GM04504 (cell line): ENCODE measurements at regions not wholly inside any gene's neighbourhood (a gene's known extent, or its start where the extent isn't known, plus 50 kb on each side); places are given as distances from the start of the nearest gene placed in this dataset.

ENCODE experiments used
- DNase-seq: peaks from one replicate; pipeline ENCODE4 v3.0.0-alpha.2; 2012; ENCODE audit warnings: low read depth

DNA sequence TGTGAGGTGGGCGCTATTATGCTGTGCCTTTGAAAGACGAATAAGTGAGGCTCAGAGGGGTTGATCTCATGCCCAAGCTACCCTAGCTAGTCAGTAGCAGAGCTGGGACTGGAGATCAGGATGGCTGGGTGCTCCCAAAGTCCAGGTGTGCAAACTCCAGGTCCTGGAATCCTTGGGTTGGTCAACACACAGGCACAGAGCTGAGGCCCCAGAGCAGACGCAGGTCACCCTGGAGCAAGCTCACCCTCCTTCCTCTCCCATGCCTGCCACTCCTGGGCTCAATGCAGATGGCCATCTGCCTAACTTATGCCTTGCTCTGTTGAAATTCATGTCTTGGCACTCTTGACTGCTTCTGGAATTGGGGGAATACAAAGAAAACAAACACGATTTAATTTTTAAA, 587.2 kb downstream of the PTPRU start:
- no peak for DNase-seq

DNA sequence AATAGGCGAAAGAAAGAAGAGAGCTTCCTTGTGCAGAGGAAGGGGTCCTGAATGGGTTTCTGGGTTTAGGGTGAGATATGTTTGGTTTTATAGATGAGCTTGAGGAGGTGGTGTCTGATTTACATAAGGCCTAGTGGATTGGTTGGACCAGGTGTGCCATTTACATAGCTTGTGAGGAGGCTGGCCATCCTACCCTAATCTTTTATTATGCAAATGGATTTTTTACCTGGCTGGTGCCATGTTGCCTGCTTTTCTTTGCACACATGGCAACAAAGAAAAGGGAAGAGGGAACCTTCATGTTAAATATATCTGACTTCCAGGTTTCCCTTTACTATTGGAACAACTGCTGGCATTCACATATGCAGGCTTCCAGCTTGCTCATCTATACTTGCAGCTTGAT, 585.3 kb downstream of the PTPRU start:
- no peak for DNase-seq

DNA sequence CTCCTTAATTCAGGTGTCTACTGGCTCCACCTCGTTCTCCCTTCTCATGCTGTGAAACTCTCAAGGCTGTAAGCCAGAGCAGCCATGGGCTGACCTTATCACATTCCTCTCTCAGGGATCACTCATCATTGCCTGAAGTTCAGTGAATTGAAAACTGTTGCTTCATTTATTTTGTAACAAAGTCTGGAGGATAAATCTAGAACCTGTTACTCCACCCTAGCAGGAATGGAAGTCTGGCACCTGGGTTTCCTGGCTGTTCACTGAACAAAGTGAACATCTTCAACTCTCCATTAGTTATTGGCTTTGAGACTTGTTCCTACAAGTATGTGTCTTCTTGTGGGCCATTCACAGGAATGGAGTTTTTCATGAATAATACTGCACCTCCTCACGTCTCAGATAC, 584.1 kb downstream of the PTPRU start:
- DNase-seq, result no peak

DNA sequence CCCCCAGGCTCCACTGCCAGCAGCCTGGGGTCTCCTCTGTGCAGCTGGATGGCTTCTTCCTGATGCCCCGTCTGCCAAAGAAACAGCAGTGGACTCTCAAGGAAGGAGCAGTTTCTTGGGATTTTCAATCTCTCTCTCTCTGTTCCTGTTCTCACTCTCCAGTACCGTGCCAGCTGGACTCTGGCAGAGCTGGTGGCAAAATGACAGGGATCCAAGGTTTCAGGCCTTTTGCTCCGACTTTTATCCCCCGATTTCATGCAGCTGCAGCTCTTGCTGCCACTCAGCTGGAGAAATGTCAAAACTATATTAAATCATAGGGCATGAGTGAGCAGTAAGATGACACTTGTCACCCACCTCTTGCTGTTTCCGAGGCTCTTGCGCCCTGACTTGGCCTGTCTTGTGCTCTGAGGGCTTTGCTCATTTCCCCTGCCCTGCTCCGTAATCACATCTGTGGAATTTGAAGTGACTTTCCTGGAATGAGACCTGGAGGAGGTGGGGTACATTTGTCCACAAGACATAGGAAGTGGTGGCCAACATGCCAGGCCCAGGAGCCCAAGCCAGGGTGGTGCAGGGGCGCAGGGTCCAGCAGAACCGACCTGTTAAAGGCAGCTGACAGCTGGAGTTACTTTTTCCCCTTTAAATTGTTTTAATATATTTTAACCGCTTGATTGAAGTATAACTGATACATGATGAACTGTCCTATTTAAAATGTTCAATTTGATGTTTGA, 576.2 kb downstream of the PTPRU start:
- DNase-seq, result no peak

DNA sequence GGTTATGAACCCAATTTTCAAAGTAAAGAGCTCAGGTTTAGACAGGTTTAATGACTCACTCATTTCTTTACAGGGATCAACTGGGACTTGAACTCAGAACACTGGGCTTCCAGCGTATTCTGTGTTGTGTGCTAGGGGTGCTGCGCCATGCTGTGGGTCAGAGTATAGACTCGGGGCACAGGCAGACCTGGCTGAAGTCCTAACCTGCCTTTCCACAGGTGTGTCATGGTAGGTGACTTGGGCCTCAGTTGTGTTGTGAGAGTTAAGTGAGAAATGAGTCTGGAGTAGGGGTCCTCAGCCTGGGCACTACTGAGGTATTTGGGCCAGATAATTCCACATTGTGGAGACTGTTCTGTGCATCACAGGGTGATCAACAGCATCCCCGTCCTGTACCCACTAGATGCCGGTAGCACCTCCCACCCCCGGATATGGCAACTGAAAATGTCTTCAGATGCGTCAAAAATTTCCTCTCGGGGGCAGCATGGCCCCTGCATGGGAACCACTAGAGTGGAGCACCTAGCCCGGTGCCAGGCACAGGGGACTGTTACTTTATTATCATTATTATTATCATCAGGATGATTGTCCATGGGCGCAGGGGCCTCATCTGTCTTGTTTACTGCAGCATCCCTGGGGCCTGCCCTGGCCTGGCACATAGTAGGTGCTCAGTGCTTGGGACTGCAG, 575.5 kb downstream of the PTPRU start:
- DNase-seq, result no peak

DNA sequence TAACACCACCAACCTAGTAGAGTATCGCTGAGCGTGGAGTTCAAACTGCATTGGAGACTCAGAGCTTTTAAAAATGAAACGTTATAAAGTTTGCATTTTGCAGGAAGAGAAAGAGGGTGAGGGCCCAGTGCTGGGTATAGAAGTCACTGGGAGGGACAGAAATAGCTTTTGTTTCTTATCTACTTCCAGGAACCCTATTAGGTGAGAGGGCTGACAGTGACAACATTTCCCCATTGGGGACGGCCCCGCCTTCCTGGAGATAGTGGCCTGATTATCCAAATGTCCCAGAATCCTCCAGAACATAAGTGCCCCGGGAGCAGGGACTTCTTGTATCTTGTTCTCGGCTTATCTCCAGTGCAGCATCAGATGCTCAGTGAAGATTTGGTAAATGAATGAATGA, 574.9 kb downstream of the PTPRU start:
- DNase-seq, result no peak

DNA sequence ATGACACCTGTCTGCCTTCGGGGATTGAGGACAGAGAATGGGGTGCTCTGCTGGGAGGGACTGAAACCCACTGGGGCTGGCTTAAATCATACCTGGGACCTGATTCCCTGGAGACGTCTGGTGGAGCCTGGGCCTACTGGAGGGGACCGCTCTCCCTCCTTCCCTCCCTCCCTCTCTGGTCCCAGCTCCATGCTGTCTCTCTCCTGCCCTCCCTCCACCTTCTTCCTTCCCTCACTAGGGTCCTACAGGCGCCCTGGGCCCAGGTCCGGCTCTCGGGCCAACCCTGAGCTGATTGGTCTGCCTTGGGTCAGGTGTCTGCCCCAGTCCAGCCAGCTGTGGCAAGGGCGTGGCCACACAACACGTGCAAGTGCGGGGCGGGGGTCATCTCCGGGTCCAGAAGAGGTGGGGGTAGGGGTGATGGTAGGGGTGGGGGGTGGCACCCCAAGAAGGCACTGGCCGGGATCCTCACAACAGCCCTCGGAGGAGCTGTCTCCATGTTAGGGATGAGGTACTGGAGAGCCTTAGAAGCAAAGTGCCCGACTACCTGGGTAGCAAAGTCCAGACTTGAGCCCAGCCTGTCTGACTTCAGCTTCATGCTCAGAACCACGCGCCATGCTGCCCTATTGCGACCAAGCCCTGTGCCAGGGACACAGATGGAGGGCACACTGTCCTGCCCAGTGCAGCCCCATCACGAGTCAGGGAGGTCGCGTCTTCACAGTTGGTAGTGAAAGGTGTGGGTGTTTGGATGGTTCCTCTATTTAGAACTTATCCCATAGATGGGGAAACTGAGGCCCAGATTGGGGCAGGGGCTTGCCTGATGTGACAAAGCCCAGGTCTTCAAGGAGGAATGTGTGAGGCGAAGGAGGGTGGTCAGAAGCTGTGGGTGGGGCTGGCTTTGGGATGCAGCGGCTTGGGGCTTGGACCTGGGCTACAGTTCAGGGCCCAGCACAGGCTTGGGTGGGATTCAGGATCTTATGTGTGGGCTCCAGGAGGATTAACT, 574.1 kb downstream of the PTPRU start:
- DNase-seq, result no peak

DNA sequence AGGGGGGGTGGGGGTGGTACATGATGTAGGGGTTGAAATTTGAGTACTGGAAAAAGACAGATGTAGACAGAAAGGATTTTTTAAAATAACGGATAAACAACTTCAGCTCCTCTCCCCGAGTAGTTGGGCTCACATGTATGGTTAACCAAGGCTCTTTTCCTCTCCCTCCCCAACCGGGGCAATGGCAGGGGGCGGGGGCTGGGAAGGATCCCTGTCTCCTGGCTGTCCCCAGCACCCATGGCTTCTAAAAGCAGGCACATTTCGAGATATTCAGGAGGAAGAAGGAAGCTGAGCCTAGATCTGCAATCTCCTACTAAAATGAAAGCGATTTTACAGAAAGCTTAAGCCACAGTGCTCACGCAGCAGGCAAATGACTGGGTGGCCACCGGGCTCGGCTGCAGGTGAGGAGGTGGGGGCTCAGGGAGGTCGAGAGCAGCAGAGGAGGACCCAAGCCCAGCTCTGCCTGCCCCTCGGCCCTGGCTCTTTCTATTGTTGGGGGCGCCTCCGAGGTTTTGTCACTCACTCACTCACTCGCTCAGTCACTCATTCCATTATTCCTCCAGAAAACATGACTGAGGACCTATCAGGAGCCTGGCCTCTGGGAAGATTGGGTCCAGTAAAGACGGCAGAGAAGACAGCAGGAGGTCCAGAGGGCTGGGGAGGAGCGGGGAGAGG, 573.3 kb downstream of the PTPRU start:
- no peak for DNase-seq

DNA sequence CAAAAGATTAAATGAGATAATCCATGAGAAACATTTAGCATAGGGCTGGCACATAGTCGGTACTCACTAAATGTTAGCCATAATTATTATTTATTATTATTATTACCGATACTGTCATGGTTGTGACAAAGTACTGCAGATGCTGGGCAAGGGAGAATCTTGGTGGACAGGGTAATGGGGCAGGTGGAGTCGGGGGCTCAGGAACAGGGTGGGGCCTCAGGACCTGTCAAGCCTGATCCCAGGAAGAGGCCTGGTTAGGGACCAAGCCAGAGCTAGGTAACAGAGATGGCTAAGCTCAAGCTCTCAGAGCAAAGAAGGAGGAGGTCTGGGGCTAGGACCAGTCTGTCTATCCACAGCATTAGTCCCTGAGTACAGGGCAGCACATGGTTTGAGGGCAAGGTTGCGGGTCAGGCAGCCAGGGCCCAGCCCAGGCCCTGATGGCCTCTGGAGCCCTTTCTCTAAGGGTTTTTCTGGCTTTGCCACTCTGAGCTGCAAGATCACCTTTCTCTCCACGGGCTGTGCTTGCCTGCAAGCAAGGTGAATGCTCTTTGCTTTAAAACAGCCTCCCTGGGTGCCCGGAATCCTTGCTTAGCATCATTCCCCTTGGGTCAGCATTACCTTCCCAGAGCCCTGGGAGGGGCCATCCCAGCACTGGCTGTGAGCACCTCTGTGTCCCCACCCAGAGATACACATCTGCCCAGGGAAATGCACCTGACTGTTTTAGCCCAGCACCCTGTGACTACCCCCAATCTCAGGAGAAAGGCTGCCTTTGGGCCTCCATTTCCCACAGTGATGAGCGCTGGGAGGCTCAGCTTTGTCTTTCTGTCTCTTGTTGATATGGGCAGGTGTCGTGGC, 572.0 kb downstream of the PTPRU start:
- no peak for DNase-seq

DNA sequence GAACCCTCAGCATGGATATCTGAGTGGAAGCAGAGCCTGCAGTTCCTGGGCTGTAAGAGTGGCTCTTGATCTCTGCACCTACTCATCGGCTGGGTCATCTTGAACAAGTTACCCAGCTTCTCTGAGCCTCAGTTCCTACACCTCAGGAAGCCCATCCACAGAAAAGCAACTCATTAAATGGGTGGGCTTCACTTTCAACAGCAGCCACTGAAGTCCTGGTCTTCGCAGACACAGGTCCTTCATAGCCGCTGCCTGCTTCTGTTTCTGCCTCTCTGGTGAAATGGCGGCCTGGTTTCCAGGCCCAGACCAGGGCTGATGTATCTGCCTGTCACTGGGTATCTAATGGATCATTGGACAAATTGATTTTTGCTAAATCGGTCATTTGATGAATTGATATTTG, 571.4 kb downstream of the PTPRU start:
- DNase-seq, result no peak

DNA sequence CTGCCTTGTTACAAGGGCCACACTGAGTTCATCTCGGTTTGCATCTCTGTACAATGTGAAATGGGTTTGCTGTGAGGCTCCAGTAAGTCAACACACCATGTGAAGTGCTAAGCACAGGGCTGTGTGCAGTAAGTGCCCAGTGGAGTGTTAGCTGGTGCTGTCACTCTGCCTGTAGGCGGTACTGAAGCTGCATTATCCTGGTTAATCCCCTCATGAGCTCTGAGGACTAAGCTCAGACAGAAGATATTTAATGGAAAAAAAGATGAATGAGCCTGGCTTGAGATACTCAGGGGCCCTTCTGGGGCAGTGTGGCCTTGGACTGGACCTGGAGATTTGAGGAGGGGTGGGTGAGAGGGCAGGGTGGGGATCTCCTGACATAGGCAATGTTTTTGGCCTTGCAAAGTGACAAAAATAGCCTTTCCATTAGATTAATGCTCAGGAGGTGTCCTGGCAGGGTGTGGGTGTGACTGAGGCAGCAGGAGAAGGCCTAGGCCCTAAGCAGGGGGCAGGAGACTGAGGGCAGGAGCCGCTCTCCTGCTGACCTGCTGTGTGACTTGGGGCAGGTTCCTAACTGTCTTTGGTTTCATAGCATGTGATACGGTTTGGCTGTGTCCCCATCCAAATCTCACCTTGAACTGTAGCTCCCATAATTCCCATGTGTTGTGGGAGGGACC, 570.5 kb downstream of the PTPRU start:
- DNase-seq, result no peak

DNA sequence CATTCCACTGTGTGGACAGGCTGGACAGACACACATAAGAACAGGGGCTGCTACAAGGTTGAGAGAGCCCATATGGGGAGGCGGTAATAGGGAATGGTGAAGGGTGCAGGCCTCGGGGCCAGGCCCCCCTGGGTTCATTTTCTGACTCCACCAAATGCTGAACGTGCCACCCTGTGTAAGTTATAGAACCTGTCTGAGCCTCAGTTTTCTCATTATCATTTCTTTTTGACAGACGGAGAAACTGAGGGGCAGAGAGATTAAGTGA, 569.5 kb downstream of the PTPRU start:
- no peak for DNase-seq

DNA sequence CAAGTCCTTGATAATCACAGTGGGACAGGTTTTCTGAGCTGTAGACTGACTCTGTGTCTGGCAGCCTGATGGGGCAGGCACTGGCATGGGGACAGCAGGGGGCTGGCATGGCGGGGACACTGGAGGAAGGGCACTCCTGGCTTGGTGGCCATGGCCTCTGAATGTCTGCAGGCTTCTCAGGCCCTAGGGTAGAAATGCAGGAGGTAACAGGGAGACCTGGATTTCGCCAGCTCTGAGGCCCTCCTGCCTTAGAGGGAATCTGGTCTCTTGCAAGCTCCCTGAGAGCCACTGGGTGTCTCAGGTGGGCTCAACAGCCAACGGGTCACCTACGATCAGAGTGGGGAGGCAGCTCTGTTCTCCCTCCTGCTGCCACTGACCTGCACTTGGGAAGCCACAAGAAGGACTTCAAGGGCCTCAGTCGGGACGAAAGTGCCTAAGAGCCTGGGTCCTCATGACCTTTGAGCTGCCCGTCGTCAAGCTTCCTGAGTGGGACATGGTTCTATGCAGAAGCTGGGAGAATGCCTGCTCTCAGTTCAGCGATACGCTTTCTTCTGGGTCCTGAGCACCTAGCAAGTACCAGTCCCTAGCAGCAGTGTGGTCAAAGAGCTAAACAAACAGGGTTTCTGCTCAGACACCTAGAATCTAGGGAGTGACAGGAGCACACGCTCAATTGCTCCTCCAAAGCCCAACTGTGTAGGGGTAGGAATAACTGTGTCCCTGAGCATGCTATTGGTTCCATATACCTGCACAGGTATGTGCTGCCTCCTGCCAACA, 569.0 kb downstream of the PTPRU start:
- DNase-seq, result no peak

DNA sequence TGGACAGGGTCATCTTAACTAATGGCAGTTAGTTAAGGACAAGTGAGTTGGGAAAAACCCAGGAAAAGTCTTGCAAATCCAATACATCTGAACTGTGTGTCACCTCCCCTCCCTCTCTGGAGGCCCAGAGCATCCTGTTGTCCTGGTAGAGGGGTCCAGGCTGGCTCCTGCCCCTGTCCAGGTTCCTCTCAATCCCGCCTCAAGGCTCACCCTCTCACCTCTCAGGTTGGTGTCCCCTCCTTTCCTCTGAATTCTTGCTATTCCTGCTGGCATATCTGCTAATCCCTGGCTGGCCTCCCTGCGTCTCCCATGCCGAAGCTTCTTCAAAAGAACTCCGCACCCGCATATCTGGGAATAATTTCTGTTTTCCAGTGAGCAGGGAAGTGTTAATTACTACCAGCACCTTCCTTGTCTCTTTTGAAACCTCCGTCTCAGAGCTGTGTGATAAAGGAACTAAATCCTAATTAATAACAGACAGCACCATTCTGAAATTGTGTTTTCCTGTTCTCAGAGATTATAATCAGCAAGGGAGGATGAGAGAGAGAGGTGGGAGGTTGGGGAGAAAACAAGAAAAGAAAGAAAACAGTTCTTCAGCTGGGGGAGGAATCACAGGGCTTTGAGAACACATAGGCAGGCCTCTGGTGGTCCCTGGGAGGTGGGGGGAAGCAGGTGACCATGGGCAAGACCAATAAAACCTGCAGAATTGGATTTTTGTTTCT, 568.0 kb downstream of the PTPRU start:
- no peak for DNase-seq

DNA sequence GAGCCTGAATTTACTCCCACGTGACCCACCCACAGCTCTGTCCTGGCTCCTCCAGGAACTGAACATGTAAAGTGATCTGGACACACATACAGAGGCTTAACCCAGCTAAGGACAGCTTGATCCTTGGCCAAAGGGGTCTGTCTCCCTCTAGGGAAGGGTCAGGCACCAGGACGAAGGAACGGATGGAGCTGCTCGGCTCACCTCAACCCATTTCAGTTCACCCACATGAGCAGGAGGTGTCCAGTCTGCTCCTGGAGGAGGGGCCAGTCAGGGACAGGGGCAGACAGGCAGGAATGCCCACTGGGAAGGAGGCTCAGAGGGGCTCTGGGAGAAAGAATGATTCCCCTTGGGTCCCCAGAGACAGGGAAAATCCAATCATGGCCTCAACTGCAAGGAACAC, 567.2 kb downstream of the PTPRU start:
- DNase-seq, result no peak

DNA sequence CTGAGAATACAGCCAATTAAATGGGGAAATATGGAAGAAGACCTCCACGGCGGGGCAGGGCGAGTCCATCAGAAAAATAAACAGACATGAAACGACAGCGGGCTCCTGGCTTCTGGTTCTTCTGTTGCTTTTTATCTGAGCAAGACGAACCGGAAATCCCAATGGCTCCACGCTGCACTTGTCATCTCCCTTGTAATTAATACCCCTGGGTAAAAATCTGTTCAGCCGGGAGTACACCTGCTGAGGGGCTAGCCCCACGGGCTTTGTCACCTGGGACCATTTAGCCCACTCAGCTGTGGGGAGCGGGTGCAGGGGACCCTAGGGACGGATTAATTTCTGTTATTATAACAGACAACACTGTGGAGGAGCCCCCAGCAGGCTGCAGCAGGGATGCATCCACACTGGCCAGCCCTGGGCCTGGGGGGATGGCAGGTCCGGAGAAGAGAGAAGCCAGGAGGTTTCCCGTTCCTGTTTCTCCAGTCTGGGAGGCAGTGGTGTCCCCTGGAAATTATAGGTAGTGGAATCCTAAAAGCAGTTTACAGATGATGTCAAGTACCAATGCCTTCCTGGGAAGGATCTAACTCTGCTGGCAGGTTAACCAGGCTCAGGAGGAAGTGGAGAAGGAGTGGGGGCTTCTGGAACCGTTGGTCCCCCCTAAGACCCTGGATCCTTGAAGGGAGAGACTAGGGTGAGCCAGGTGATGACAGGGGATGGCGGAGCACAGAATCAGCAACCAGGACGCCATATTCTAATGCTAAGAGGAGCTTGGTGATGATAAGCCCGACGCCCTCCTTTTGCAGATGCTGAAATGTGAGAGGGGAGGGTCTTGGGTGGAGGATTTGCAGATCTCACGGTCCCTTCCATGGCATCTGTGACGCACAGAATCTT, 566.1 kb downstream of the PTPRU start:
- no peak for DNase-seq

DNA sequence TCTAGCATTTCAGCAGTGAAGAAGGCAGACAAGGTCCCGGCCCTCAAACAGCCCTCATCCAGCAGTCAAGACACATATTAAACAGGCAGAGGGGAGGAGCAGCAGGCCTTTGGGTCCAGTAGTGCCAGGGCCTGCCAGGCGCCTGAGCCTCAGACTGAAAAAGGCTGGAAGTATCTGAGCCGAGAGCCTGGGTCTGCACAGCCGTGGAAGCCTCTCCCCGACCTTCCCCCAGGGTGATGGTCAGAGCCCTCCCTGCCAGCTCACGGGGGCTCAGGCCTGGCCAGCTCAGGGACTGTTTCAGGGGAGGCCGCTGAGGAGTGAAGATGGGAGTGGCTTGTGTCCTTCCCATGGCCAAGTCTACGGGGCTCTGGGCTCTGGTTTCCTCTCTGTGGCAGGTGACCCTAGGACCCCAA, 565.2 kb downstream of the PTPRU start:
- no peak for DNase-seq

DNA sequence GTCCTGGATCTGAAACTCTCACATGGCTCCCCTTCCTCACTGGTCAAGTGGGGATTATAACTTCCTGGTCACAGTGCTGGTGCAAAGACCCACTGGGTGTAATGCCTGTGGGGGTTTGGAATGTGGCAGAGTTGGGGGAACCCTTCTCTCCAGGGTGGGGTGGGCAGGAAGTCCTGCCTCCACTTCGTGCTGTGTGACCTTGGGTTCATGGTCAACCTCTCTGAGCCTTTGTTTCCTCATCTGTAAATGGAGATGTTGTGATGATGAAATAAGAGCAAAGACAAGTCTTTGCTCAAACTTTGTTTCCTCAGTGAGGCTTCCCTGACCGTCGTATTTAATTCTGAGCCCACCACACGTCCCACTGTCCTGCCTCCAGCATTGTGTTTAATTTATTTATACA, 564.7 kb downstream of the PTPRU start:
- DNase-seq, result no peak
